Colonic mucosa (tissue), 4 donors: ENCODE measurements at regions not wholly inside any gene's neighbourhood (a gene's known extent, or its start where the extent isn't known, plus 50 kb on each side); places are given as distances from the start of the nearest gene placed in this dataset.
A peak's percentile ranks its signal among the peaks of the same experiment; 100 is the strongest.

Experiments
- DNase-seq: peaks from one replicate; pipeline ENCODE4 v3.0.0-alpha.2; 2020
- H3K27ac ChIP-seq: fragments of 200-600 bp; one replicate; pipeline ENCODE4 v1.8.0; 2021
- H3K27me3 ChIP-seq: fragments of 200-600 bp; one replicate; pipeline ENCODE4 v1.8.0; 2021
- H3K36me3 ChIP-seq: fragments of 200-600 bp; one replicate; pipeline ENCODE4 v1.8.0; 2021
- H3K4me1 ChIP-seq: fragments of 200-600 bp; one replicate; pipeline ENCODE4 v1.8.0; 2021; ENCODE audit warnings: mild to moderate bottlenecking
- H3K4me3 ChIP-seq: fragments of 200-600 bp; one replicate; pipeline ENCODE4 v1.8.0; 2021
- H3K9ac ChIP-seq, 2 donors: one replicate each; pipeline ENCODE4 v1.7.0; 2013; ENCODE audit warnings: control low read depth in 2 of 2, low read depth in 2 of 2, low read length in 2 of 2
- H3K9me3 ChIP-seq: fragments of 200-600 bp; one replicate; pipeline ENCODE4 v1.8.0; 2021
- CTCF ChIP-seq: fragments of 200-600 bp; IDR thresholded peaks from one replicate; pipeline ENCODE4 v1.8.0; 2022; ENCODE audit warnings: antibody characterized with exemption, mild to moderate bottlenecking
- intact Hi-C: fragments of 100-400 bp; cut with DNase I; formaldehyde crosslinking; loops from one replicate; pipeline ENCODE4 v1.14.1; 2022
- donor health status: healthy.
- donor health status: DM: no; HTN: no; CAD: no.
- donor health status: DM: no; HTN: no; CAD: no.

DNA sequence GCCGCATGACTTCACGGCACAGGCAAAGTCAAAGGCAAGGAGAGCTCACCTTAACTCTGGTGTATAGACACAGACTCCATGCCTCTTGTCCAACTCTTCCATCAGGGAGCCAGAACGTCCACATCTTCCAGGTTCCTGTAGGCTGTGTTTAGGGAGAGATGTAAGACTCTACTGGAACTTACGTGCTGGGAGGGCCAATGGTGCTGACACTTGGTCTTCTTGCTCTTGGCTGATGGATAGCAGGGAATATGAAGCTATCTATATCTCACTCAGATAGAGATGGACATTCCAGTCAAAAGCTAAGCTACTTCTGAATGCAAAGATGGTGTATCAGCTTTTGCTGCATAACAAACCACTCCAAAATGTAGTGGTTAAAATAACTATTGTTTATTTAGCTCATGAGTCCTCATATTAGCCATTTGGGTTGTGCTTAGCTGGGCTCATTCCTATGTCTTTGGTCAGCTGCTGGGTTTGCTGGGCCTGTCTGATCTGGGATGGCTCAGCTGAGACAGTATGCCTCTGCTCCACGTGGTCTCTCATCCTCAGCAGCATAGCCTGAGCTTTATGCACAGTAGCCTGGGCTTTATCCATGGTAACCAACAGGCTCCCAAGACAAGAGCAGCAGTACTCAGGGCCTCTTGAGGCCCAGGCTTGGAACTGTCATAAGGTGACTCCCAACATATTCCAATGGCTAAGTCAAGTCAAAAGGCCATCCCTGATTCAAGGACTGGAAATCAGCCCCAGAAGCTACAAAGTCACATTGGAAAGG is 111.6 kb downstream of the SNX5 start:
- Histone ChIP-seq H3K9ac (peak overlapping the region in 1 of 2 donors; percentile 41), H3K27ac (peak overlapping the region; percentile 62), H3K36me3 (no peaks in the 10 kb centered on the region), H3K27me3 (no peaks in the 10 kb centered on the region), H3K4me1 (peaks cover 4% of the 10 kb centered on the region), H3K4me3 (no peak overlapping the region), H3K9me3 (no peaks in the 10 kb centered on the region)
- intact Hi-C loops: no loop called here
- DNase-seq: no peak
- no peak for TF ChIP-seq CTCF

GRCh38 chr20:17856024-17856564 is 112.5 kb downstream of the SNX5 start:
- Histone ChIP-seq H3K9ac (peak overlapping the region in 1 of 2 donors; percentile 53), H3K27me3 (no peaks in the 10 kb centered on the region), H3K4me1 (peaks cover 4% of the 10 kb centered on the region), H3K27ac (peak overlapping the region; percentile 62), H3K36me3 (no peaks in the 10 kb centered on the region), H3K4me3 (no peak overlapping the region), H3K9me3 (no peaks in the 10 kb centered on the region)
- peak; percentile 91 for DNase-seq
- no peak for TF ChIP-seq CTCF
- intact Hi-C loops: no loop called here

DNA sequence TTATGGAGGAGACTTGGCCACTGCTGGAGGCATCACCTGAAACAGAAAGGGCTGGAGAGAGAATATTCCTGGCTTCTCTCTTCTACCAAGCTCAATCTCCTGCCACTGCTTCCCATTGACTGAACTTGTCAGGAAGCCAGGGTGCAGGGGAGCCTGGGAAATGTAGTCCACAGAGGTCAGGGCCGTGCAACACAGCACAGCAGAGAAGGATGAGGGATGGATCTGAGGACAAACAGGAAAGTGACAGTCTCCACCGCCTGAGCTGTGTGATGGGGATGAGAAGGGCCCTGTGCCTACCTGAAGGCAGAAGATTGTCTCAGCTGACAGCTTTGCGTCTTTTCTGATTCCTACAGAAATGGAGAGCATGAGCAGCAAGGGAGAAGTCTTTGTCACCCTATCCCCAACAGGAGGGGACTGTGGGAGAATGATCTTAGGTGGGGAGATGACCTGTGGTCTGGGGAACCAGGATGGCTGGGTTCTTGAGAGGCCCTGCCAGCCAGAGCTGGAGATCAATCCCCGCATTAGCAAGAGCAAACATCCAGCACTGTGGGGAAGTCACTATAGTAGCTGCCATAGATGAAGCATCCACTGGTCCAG is 114.2 kb downstream of the SNX5 start:
- H3K9me3 ChIP-seq: no peaks in the 10 kb centered on the region
- TF ChIP-seq CTCF: no peak
- peak overlapping the region in 1 of 2 donors; percentile 28 for H3K9ac ChIP-seq
- no peaks in the 10 kb centered on the region for H3K4me1 ChIP-seq
- no peak overlapping the region for H3K4me3 ChIP-seq
- intact Hi-C loops: no loop called here
- no peaks in the 10 kb centered on the region for H3K27me3 ChIP-seq
- no peak overlapping the region for H3K27ac ChIP-seq
- H3K36me3 ChIP-seq: no peaks in the 10 kb centered on the region
- peak; percentile 84 for DNase-seq

GRCh38 chr20:17852323-17852722 is 116.3 kb downstream of the SNX5 start:
- H3K9ac ChIP-seq: no peak overlapping the region
- intact Hi-C loops: no loop called here
- no peaks in the 10 kb centered on the region for H3K9me3 ChIP-seq
- DNase-seq: no peak
- no peak overlapping the region for H3K4me3 ChIP-seq
- no peaks in the 10 kb centered on the region for H3K4me1 ChIP-seq
- no peaks in the 10 kb centered on the region for H3K36me3 ChIP-seq
- H3K27ac ChIP-seq: no peak overlapping the region
- TF ChIP-seq CTCF: no peak
- no peaks in the 10 kb centered on the region for H3K27me3 ChIP-seq

- Histone ChIP-seq H3K4me3 (no peak overlapping the region), H3K9me3 (no peaks in the 10 kb centered on the region), H3K27ac (peak overlapping the region; percentile 67), H3K9ac (no peak overlapping the region), H3K4me1 (peaks cover 3% of the 10 kb centered on the region), H3K27me3 (no peaks in the 10 kb centered on the region), H3K36me3 (no peaks in the 10 kb centered on the region)
- intact Hi-C loops: no loop called here
- no peak for TF ChIP-seq CTCF
- DNase-seq: no peak
These were observed 117.9 kb downstream of the SNX5 start for GRCh38 chr20:17850684-17851026.
